ENCODE measurements at regions not wholly inside any gene's neighbourhood (a gene's known extent, or its start where the extent isn't known, plus 50 kb on each side); places are given as distances from the start of the nearest gene placed in this dataset.

GRCh38 chr11:91972665-91973266 lies 251.9 kb upstream of the FAT3 start:
- TF ChIP-seq POLR2A (IDR thresholded peaks at IDR 0.05) (no peak), CTCF (IDR thresholded peaks at IDR 0.05) (no peak)
- H3K4me3 ChIP-seq = no peak overlapping the region
- no peaks in the 10 kb centered on the region for H3K4me1 ChIP-seq
- H3K27me3 ChIP-seq = no peaks in the 10 kb centered on the region
- DNase-seq = no peak
- intact Hi-C loops (cut with DNase I; ENCODE audit: low total_unique reads) = no loop called here
- no peaks in the 10 kb centered on the region for H3K36me3 ChIP-seq
- H3K9me3 ChIP-seq = no peaks in the 10 kb centered on the region
- no peak overlapping the region for H3K27ac ChIP-seq

DNA sequence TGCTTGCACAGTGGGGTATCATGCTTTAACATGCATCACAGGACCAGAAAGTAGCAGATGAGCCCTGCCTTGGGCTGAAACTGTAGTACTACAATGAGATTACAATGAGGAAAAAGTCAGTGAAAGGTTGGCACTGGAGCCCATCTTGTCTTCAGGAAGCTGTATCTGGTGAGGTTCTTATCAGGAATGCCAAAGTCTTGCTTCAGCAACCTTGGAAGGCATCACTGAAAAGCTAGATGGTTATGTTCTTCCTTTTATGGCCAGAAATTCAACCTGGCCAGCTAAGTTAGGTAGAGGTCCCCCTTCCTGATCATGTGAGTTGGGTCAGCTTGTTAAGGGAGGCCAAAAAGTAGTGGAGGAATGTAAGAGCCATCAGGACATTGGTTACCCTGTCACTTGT lies 254.0 kb upstream of the FAT3 start:
- Histone ChIP-seq H3K4me1 (no peaks in the 10 kb centered on the region), H3K4me3 (no peak overlapping the region), H3K27ac (no peak overlapping the region), H3K36me3 (no peaks in the 10 kb centered on the region), H3K9me3 (no peaks in the 10 kb centered on the region), H3K27me3 (no peaks in the 10 kb centered on the region)
- TF ChIP-seq POLR2A (IDR thresholded peaks at IDR 0.05) = no peak
- DNase-seq = no peak
- intact Hi-C loops (cut with DNase I; ENCODE audit: low total_unique reads) = no loop called here

- no peaks in the 10 kb centered on the region for H3K27me3 ChIP-seq
- H3K4me1 ChIP-seq = no peaks in the 10 kb centered on the region
- no peak for DNase-seq
- H3K4me3 ChIP-seq = no peak overlapping the region
- H3K9me3 ChIP-seq = no peaks in the 10 kb centered on the region
- H3K27ac ChIP-seq = no peak overlapping the region
- intact Hi-C loops (cut with DNase I; ENCODE audit: low total_unique reads) = no loop called here
- H3K36me3 ChIP-seq = no peaks in the 10 kb centered on the region
- no peak for TF ChIP-seq CTCF (IDR thresholded peaks at IDR 0.05)
- TF ChIP-seq POLR2A (IDR thresholded peaks at IDR 0.05) = no peak
These were observed 255.1 kb upstream of the FAT3 start for GRCh38 chr11:91969486-91969885.

DNA sequence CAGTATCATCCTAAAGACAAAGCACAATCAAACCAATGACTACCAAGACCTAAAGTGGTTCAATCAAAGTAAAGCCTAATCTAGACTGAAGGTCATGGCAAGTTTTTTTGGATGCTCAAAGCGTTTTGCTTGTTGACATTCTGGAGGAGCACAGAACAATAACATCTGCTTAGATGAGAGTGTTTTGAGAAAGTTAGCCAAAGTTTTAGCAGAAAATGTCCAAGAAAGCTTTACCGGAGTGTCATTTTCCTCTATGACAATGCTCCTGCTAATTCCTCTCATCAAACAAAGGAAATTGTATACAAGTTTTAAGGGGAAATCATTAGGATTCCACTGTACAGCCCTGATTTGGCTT lies 256.9 kb upstream of the FAT3 start:
- H3K9me3 ChIP-seq = no peaks in the 10 kb centered on the region
- no peaks in the 10 kb centered on the region for H3K27me3 ChIP-seq
- H3K36me3 ChIP-seq = no peaks in the 10 kb centered on the region
- H3K4me1 ChIP-seq = no peaks in the 10 kb centered on the region
- H3K27ac ChIP-seq = no peak overlapping the region
- no peak overlapping the region for H3K4me3 ChIP-seq
- intact Hi-C loops (cut with DNase I; ENCODE audit: low total_unique reads) = no loop called here
- DNase-seq = no peak
- no peak for TF ChIP-seq CTCF (IDR thresholded peaks at IDR 0.05)
- TF ChIP-seq POLR2A (IDR thresholded peaks at IDR 0.05) = no peak

DNA sequence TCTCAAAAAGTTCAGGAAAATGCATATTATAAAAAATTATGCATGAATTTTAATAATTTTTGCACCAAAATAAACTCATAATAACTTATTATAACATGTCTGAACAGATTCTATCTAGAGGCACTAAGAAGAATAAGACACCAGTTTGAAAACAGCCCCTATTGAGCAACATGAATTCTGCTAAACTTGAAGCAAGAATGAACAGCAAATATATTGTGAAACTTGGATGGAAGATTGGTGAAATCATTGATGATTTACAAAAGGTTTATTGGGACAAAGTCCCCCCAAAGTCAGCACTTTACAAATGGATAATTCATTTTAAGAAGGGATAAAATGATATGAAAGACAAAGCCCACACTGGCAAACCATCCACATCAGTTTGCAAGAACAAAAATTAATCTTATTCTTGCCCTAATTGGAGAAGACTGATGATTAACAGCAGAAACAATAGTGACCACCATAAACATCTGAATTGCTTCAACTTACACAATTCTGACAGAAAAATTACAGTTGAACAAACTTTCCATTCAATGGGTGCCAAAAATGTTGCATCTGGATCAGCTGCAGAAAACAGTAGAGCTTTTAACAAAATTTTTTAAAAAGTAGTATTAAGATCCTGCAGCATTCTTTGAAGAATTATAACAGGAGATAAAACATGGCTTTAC lies 257.5 kb upstream of the FAT3 start:
- Histone ChIP-seq H3K27ac (no peak overlapping the region), H3K4me3 (no peak overlapping the region), H3K4me1 (no peaks in the 10 kb centered on the region), H3K27me3 (no peaks in the 10 kb centered on the region), H3K9me3 (no peaks in the 10 kb centered on the region), H3K36me3 (no peaks in the 10 kb centered on the region)
- DNase-seq = no peak
- intact Hi-C loops (cut with DNase I; ENCODE audit: low total_unique reads) = no loop called here
- no peak for TF ChIP-seq CTCF (IDR thresholded peaks at IDR 0.05)
- no peak for TF ChIP-seq POLR2A (IDR thresholded peaks at IDR 0.05)
